ENCODE measurements at regions not wholly inside any gene's neighbourhood (a gene's known extent, or its start where the extent isn't known, plus 50 kb on each side); places are given as distances from the start of the nearest gene placed in this dataset.

DNA sequence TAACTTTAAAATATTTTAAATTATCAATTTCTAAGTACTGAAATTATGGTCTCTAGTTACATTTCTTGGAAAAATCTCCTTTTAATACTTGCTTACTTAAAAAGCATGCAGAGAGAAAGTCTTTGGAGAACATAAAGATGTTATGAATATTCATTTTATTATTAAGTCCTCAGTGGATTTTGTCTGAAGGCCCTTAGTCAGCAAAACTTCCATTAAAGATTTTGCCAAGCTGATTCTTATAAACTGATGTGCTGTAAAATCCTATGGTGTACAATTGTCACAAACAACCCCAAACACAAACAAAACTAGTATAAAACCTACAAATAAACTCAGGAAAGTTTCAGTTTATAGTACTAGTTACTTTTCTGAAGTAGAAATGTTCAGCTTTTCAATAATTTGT lies 372.7 kb downstream of the MEI4 start:
- TF ChIP-seq, protein P1, sequence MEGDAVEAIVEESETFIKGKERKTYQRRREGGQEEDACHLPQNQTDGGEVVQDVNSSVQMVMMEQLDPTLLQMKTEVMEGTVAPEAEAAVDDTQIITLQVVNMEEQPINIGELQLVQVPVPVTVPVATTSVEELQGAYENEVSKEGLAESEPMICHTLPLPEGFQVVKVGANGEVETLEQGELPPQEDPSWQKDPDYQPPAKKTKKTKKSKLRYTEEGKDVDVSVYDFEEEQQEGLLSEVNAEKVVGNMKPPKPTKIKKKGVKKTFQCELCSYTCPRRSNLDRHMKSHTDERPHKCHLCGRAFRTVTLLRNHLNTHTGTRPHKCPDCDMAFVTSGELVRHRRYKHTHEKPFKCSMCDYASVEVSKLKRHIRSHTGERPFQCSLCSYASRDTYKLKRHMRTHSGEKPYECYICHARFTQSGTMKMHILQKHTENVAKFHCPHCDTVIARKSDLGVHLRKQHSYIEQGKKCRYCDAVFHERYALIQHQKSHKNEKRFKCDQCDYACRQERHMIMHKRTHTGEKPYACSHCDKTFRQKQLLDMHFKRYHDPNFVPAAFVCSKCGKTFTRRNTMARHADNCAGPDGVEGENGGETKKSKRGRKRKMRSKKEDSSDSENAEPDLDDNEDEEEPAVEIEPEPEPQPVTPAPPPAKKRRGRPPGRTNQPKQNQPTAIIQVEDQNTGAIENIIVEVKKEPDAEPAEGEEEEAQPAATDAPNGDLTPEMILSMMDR (IDR thresholded peaks at IDR 0.05): no peak
- no peak for TF ChIP-seq POLR2AphosphoS5 (IDR thresholded peaks at IDR 0.05)

All from transverse colon (tissue), 4 donors.